A673 (cell line): ENCODE measurements at regions not wholly inside any gene's neighbourhood (a gene's known extent, or its start where the extent isn't known, plus 50 kb on each side); places are given as distances from the start of the nearest gene placed in this dataset.

Experiments used
- BruUV-seq: library from RNA; stranded (reverse); fragments of 400-500 nt; replicated peaks from 2 replicates; lab custom pipeline; 2021; lab: Mats Ljungman, UMichigan
- CTCF ChIA-PET: fragments of 300-600 bp; sonication (Branson Sonifier 250); formaldehyde crosslinking; loops from one replicate; lab custom pipeline; 2022; ENCODE audit warnings: antibody characterized with exemption; lab: Charles Lee
- POLR2A ChIA-PET: fragments of 300-600 bp; sonication (Branson Sonifier 250); formaldehyde crosslinking; loops from one replicate; lab custom pipeline; 2022; ENCODE audit warnings: antibody characterized with exemption; ENCODE audit not compliant: low non-redundant PET; lab: Charles Lee
- DNase-seq: peaks from one replicate; pipeline ENCODE4 v3.0.0-alpha.2; 2015; ENCODE audit warnings: low spot score
- H3K27ac ChIP-seq: fragments of 200-600 bp; sonication (generic); 2 replicates; pipeline ENCODE4 v1.5.1; 2016; ENCODE audit warnings: mixed run types, low read depth, mild to moderate bottlenecking, mixed read lengths, antibody characterized with exemption, low read length; ENCODE audit not compliant: poor library complexity, severe bottlenecking
- H3K27me3 ChIP-seq: fragments of 200-600 bp; sonication (generic); replicated peaks from 2 replicates; pipeline ENCODE4 v1.6.1; 2017; ENCODE audit warnings: mixed run types, low read depth, mild to moderate bottlenecking, mixed read lengths, antibody characterized with exemption, low read length; ENCODE audit not compliant: insufficient read depth, poor library complexity
- H3K36me3 ChIP-seq: fragments of 200-600 bp; sonication (generic); 2 replicates; pipeline ENCODE4 v1.6.1; 2016; ENCODE audit warnings: mixed run types, mild to moderate bottlenecking, mixed read lengths, antibody characterized with exemption, low read length; ENCODE audit not compliant: insufficient read depth, poor library complexity, severe bottlenecking
- H3K4me1 ChIP-seq: fragments of 200-600 bp; sonication (generic); 2 replicates; pipeline ENCODE4 v1.6.1; 2017; ENCODE audit warnings: mixed run types, mild to moderate bottlenecking, mixed read lengths, antibody characterized with exemption, low read length; ENCODE audit not compliant: insufficient read depth, poor library complexity, severe bottlenecking
- H3K4me3 ChIP-seq: fragments of 200-600 bp; sonication (generic); 2 replicates; pipeline ENCODE4 v1.5.1; 2016; ENCODE audit warnings: low read depth, mixed run types, mild to moderate bottlenecking, mixed read lengths, low read length; ENCODE audit not compliant: poor library complexity, severe bottlenecking
- H3K9me3 ChIP-seq: fragments of 200-600 bp; sonication (generic); 2 replicates; pipeline ENCODE4 v1.6.1; 2016; ENCODE audit warnings: mixed run types, low read depth, mild to moderate bottlenecking, mixed read lengths, antibody characterized with exemption, low read length; ENCODE audit not compliant: poor library complexity, severe bottlenecking
- CTCF ChIP-seq: fragments of 300-800, 200-600 bp; sonication (generic); conservative IDR thresholded peaks from 2 replicates; pipeline ENCODE4 v1.5.1; 2017; ENCODE audit warnings: low read depth, mild to moderate bottlenecking, antibody characterized with exemption, low read length, moderate library complexity, mixed read lengths
- EZH2 ChIP-seq: fragments of 200-600 bp; sonication (generic); IDR thresholded peaks from 2 replicates; pipeline ENCODE4 v1.6.1; 2017; ENCODE audit warnings: borderline replicate concordance, low read depth, mild to moderate bottlenecking, mixed read lengths, antibody characterized with exemption, low read length; ENCODE audit not compliant: poor library complexity, severe bottlenecking
- intact Hi-C: fragments of 100-400 bp; cut with micrococcal nuclease; formaldehyde crosslinking; loops from one replicate; pipeline ENCODE4 v1.10.0; 2022; ENCODE audit not compliant: unreplicated experiment

GRCh38 chr4:24321616-24322015 is 262.7 kb downstream of the DHX15 start:
- ChIA-PET CTCF (no interaction called here), POLR2A (no interaction called here)
- H3K27ac ChIP-seq = no peak overlapping the region
- H3K27me3 ChIP-seq = no peaks in the 10 kb centered on the region
- DNase-seq = peak; percentile 45
- intact Hi-C loops = no loop called here
- TF ChIP-seq EZH2 = no peak
- no peak for TF ChIP-seq CTCF
- no peaks in the 10 kb centered on the region for H3K36me3 ChIP-seq
- no peak overlapping the region for H3K4me3 ChIP-seq
- no peaks in the 10 kb centered on the region for H3K9me3 ChIP-seq
- peaks cover 9% of the 10 kb centered on the region for H3K4me1 ChIP-seq
- BruUV-seq = no TSS peak

- H3K4me3 ChIP-seq = no peak overlapping the region
- BruUV-seq = no TSS peak
Measured at GRCh38 chr4:24321131-24321530, 263.2 kb downstream of the DHX15 start.

GRCh38 chr4:24319387-24319786 is 265.0 kb downstream of the DHX15 start:
- H3K36me3 ChIP-seq = no peaks in the 10 kb centered on the region
- DNase-seq = no peak
- no TSS peak for BruUV-seq
- H3K4me1 ChIP-seq = peaks cover 9% of the 10 kb centered on the region
- H3K4me3 ChIP-seq = no peak overlapping the region
- no peaks in the 10 kb centered on the region for H3K27me3 ChIP-seq
- TF ChIP-seq EZH2 (no peak), CTCF (no peak)
- intact Hi-C loops = no loop called here
- ChIA-PET CTCF (interaction anchor here (0.5 kb wide), 1 partner anchor 1450 kb away, joined by 3 read pairs; no protein-coding TSS in a partner anchor), POLR2A (no interaction called here)
- no peak overlapping the region for H3K27ac ChIP-seq
- no peaks in the 10 kb centered on the region for H3K9me3 ChIP-seq

More at GRCh38 chr4:24321131-24321530, 263.2 kb downstream of the DHX15 start:
- peak; percentile 56 for DNase-seq
- intact Hi-C loops = no loop called here
- ChIA-PET POLR2A (no interaction called here), CTCF (no interaction called here)
- Histone ChIP-seq H3K36me3 (no peaks in the 10 kb centered on the region), H3K27ac (no peak overlapping the region), H3K4me1 (peaks cover 9% of the 10 kb centered on the region), H3K27me3 (no peaks in the 10 kb centered on the region), H3K9me3 (no peaks in the 10 kb centered on the region)
- TF ChIP-seq EZH2 = no peak
- no peak for TF ChIP-seq CTCF
